IMR-90 (cell line): ENCODE measurements at regions not wholly inside any gene's neighbourhood (a gene's known extent, or its start where the extent isn't known, plus 50 kb on each side); places are given as distances from the start of the nearest gene placed in this dataset.

Experiments used
- ATAC-seq: fragments of 200-7000 bp; cut with Tn5 transposase; 2 replicates; pipeline ENCODE4 v1.9.1; 2020; ENCODE audit warnings: low read depth, mild to moderate bottlenecking, moderate library complexity
- BruUV-seq: library from RNA; stranded (reverse); fragments of 400-500 nt; replicated peaks from 2 replicates; lab custom pipeline; 2021; lab: Mats Ljungman, UMichigan
- CTCF ChIA-PET: fragments of 300-600 bp; formaldehyde crosslinking; extraction: SDS; loops from one replicate; lab custom pipeline; 2021; ENCODE audit warnings: antibody characterized with exemption; lab: Yijun Ruan, JAX
- POLR2A ChIA-PET: fragments of 300-600 bp; sonication (Branson Sonifier 250); formaldehyde crosslinking; loops from one replicate; lab custom pipeline; 2022; ENCODE audit warnings: antibody characterized with exemption; ENCODE audit not compliant: unreplicated experiment; lab: Charles Lee
- DNase-seq: peaks from one replicate; pipeline ENCODE4 v3.0.0; 2013
- H2AFZ ChIP-seq: replicated peaks from 2 replicates; pipeline ENCODE3; 2013; ENCODE audit warnings: low read length, mild to moderate bottlenecking; ENCODE audit not compliant: poor library complexity
- H2AK5ac ChIP-seq: 2 replicates; pipeline ENCODE4 v1.6.1; 2013; ENCODE audit warnings: low read depth, low read length, inconsistent platforms
- H2AK9ac ChIP-seq: replicated peaks from 2 replicates; pipeline ENCODE3; 2013; ENCODE audit warnings: mild to moderate bottlenecking, low read depth, low read length, moderate library complexity; ENCODE audit not compliant: poor library complexity
- H2BK120ac ChIP-seq: 2 replicates; pipeline ENCODE4 v1.6.1; 2013; ENCODE audit warnings: low read depth, low read length, inconsistent platforms
- H2BK15ac ChIP-seq: 3 replicates; pipeline ENCODE4 v1.6.1; 2013; ENCODE audit warnings: low read depth, low read length, inconsistent platforms
- H2BK20ac ChIP-seq: 2 replicates; pipeline ENCODE4 v1.6.1; 2013; ENCODE audit warnings: low read depth, mild to moderate bottlenecking, inconsistent platforms, low read length, moderate library complexity
- H2BK5ac ChIP-seq: 2 replicates; pipeline ENCODE4 v1.6.1; 2013; ENCODE audit warnings: mild to moderate bottlenecking, low read depth, low read length, inconsistent platforms; ENCODE audit not compliant: poor library complexity, severe bottlenecking
- H3K14ac ChIP-seq: replicated peaks from 2 replicates; pipeline ENCODE4 v1.6.1; 2013; ENCODE audit warnings: low read depth, low read length, inconsistent platforms
- H3K18ac ChIP-seq: 2 replicates; pipeline ENCODE4 v1.6.1; 2013; ENCODE audit warnings: low read depth, low read length, control low read depth
- H3K23ac ChIP-seq: 2 replicates; pipeline ENCODE4 v1.6.1; 2013; ENCODE audit warnings: low read depth, low read length, inconsistent platforms
- H3K27ac ChIP-seq: 2 replicates; pipeline ENCODE4 v1.5.1; 2013; ENCODE audit warnings: mild to moderate bottlenecking, control low read depth, low read length; ENCODE audit not compliant: insufficient read depth
- H3K27me3 ChIP-seq: 2 replicates; pipeline ENCODE4 v1.6.1; 2013; ENCODE audit warnings: low read length; ENCODE audit not compliant: control insufficient read depth, insufficient read depth
- H3K36me3 ChIP-seq: 2 replicates; pipeline ENCODE4 v1.6.1; 2013; ENCODE audit warnings: low read length, mixed read lengths; ENCODE audit not compliant: control insufficient read depth, insufficient read depth
- H3K4ac ChIP-seq: 2 replicates; pipeline ENCODE4 v1.6.1; 2013; ENCODE audit warnings: low read depth, low read length, inconsistent platforms
- H3K4me1 ChIP-seq: 2 replicates; pipeline ENCODE4 v1.6.1; 2013; ENCODE audit warnings: low read length, mixed read lengths; ENCODE audit not compliant: control insufficient read depth, insufficient read depth
- H3K4me2 ChIP-seq: 2 replicates; pipeline ENCODE4 v1.6.1; 2013; ENCODE audit warnings: low read depth, mild to moderate bottlenecking, control low read depth, low read length, moderate library complexity
- H3K4me3 ChIP-seq: 2 replicates; pipeline ENCODE4 v1.5.1; 2013; ENCODE audit warnings: low read depth, mild to moderate bottlenecking, control low read depth, low read length, moderate library complexity; ENCODE audit not compliant: insufficient read depth
- H3K56ac ChIP-seq: 2 replicates; pipeline ENCODE4 v1.6.1; 2013; ENCODE audit warnings: low read length, inconsistent platforms; ENCODE audit not compliant: insufficient read depth; ENCODE audit errors: extremely low read depth
- H3K79me1 ChIP-seq, 2 experiments: 2 replicates each; pipeline ENCODE4 v1.6.1; 2013; ENCODE audit warnings: low read length in 2 of 2, inconsistent platforms in 1 of 2, low read depth in 1 of 2
- H3K9ac ChIP-seq: 2 replicates; pipeline ENCODE4 v1.6.1; 2013; ENCODE audit warnings: low read depth, low read length, control low read depth
- H3K9me1 ChIP-seq: 2 replicates; pipeline ENCODE4 v1.6.1; 2013; ENCODE audit warnings: low read length, inconsistent platforms; ENCODE audit not compliant: insufficient read depth
- H3K9me3 ChIP-seq: 2 replicates; pipeline ENCODE4 v1.6.1; 2013; ENCODE audit warnings: low read length; ENCODE audit not compliant: control insufficient read depth, insufficient read depth
- H4K20me1 ChIP-seq: 2 replicates; pipeline ENCODE4 v1.6.1; 2013; ENCODE audit warnings: low read length, inconsistent platforms; ENCODE audit not compliant: insufficient read depth
- H4K5ac ChIP-seq: 2 replicates; pipeline ENCODE4 v1.6.1; 2013; ENCODE audit warnings: mild to moderate bottlenecking, low read depth, low read length, control low read depth
- H4K8ac ChIP-seq, 2 experiments: 2 replicates each; pipeline ENCODE4 v1.6.1; 2013; ENCODE audit warnings: low read depth in 2 of 2, low read length in 2 of 2, control low read depth in 1 of 2, inconsistent platforms in 1 of 2
- H4K91ac ChIP-seq: 2 replicates; pipeline ENCODE4 v1.6.1; 2013; ENCODE audit warnings: low read depth, low read length, inconsistent platforms; ENCODE audit not compliant: insufficient read depth
- CEBPB ChIP-seq: IDR thresholded peaks from 2 replicates; pipeline ENCODE4 v1.6.1; 2012; ENCODE audit warnings: low read depth, low read length, improper control_type of control experiment
- CHD1 ChIP-seq: IDR thresholded peaks from 2 replicates; pipeline ENCODE4 v1.6.1; 2012; ENCODE audit warnings: low read depth, low read length, improper control_type of control experiment
- POLR2A ChIP-seq: IDR thresholded peaks from 2 replicates; pipeline ENCODE4 v1.6.1; 2012; ENCODE audit warnings: mild to moderate bottlenecking, low read depth, low read length
- RAD21 ChIP-seq: IDR thresholded peaks from 2 replicates; pipeline ENCODE4 v1.6.1; 2012; ENCODE audit warnings: low read length, improper control_type of control experiment
- RFX5 ChIP-seq: IDR thresholded peaks from 2 replicates; pipeline ENCODE4 v1.8.0; 2012; ENCODE audit warnings: low read depth, mild to moderate bottlenecking, low read length, moderate library complexity
- SMC3 ChIP-seq: fragments of 150-350 bp; IDR thresholded peaks from 2 replicates; pipeline ENCODE4 v1.6.1; 2016; ENCODE audit warnings: low read depth, mild to moderate bottlenecking, antibody characterized with exemption, low read length, moderate library complexity
- USF2 ChIP-seq: fragments of 150-350 bp; IDR thresholded peaks from 2 replicates; pipeline ENCODE4 v1.6.1; 2017; ENCODE audit warnings: mild to moderate bottlenecking, antibody characterized with exemption, low read length, low read depth
- WGBS, 2 experiments: methylation state at CpG; one replicate each; pipeline versions ENCODE4 v1.1.5 to v1.1.7; 2013; ENCODE audit warnings: missing lambda C conversion rate in 2 of 2; ENCODE audit not compliant: insufficient read length in 1 of 2; ENCODE audit errors: extremely low coverage in 2 of 2; 5-methylcytosine and 5-hydroxymethylcytosine counted together
- dilution Hi-C: fragments of 300-500 bp; cut with HindIII; formaldehyde crosslinking; loops from one replicate; pipeline ENCODE4 v1.14.3; 2018; ENCODE audit warnings: low sequenced_read_pairs; ENCODE audit not compliant: unreplicated experiment
- in situ Hi-C: fragments of 300-500 bp; cut with MboI; formaldehyde crosslinking; loops from 3 replicates; pipeline ENCODE4 v1.14.3; 2019; ENCODE audit warnings: low sequenced_read_pairs, inconsistent platforms, mixed read lengths
- intact Hi-C: fragments of 100-400 bp; cut with micrococcal nuclease; formaldehyde crosslinking; loops from 2 replicates; pipeline ENCODE4 v1.10.0; 2022

- Histone ChIP-seq H4K91ac (no peak overlapping the region), H2AK9ac (no peak overlapping the region), H3K9ac (no peak overlapping the region), H2BK120ac (no peak overlapping the region), H3K9me1 (no peaks in the 10 kb centered on the region), H3K4me1 (no peaks in the 10 kb centered on the region), H3K18ac (no peak overlapping the region), H2BK5ac (no peak overlapping the region), H4K5ac (no peak overlapping the region), H2BK15ac (no peak overlapping the region), H3K4me2 (no peak overlapping the region), H2AFZ (no peak overlapping the region), H2BK20ac (no peak overlapping the region), H3K36me3 (no peaks in the 10 kb centered on the region), H3K9me3 (no peaks in the 10 kb centered on the region), H3K4me3 (no peak overlapping the region), H4K20me1 (no peaks in the 10 kb centered on the region), H4K8ac (no peak overlapping the region), H3K27ac (no peak overlapping the region), H3K14ac (no peak overlapping the region), H3K79me1 (no peaks in the 10 kb centered on the region), H3K4ac (no peak overlapping the region), H3K27me3 (peaks cover 7% of the 10 kb centered on the region), H3K23ac (no peak overlapping the region), H2AK5ac (no peak overlapping the region), H3K56ac (no peak overlapping the region)
- ChIA-PET CTCF (no interaction called here), POLR2A (no interaction called here)
- dilution Hi-C loops = no loop called here
- in situ Hi-C loops = no loop called here
- DNase-seq (no peak), ATAC-seq (no peak)
- TF ChIP-seq CHD1 = no peak
- no peak for TF ChIP-seq USF2
- TF ChIP-seq CEBPB = no peak
- no peak for TF ChIP-seq POLR2A
- TF ChIP-seq SMC3 = no peak
- no peak for TF ChIP-seq RFX5
- TF ChIP-seq RAD21 = no peak
- WGBS, 2 experiments = no CpG with 5 or more reads among the region's 2 CpGs
- BruUV-seq = no TSS peak
- intact Hi-C loops = no loop called here
Measured at GRCh38 chr10:33884604-33885003, 550.1 kb upstream of the NRP1 start.
